ENCODE measurements at regions not wholly inside any gene's neighbourhood (a gene's known extent, or its start where the extent isn't known, plus 50 kb on each side); places are given as distances from the start of the nearest gene placed in this dataset.

GRCh38 chr3:194817592-194817930, 131.9 kb downstream of the FAM43A start:
- TF ChIP-seq FOXA1 (IDR thresholded peaks at IDR 0.05): no peak
- TF ChIP-seq PKNOX1 (IDR thresholded peaks at IDR 0.05): no peak
- TF ChIP-seq ELF4 (IDR thresholded peaks at IDR 0.05): no peak
- TF ChIP-seq BHLHE40 (IDR thresholded peaks at IDR 0.05; ENCODE audit: borderline replicate concordance): no peak
